Ectodermal cell (in vitro differentiated cells): ENCODE measurements at regions not wholly inside any gene's neighbourhood (a gene's known extent, or its start where the extent isn't known, plus 50 kb on each side); places are given as distances from the start of the nearest gene placed in this dataset.

ENCODE experiments used
- H3K27ac ChIP-seq: 2 replicates; pipeline ENCODE4 v1.7.0; 2013; ENCODE audit warnings: mild to moderate bottlenecking, low read depth, low read length; ENCODE audit not compliant: insufficient read depth, poor library complexity, severe bottlenecking
- H3K27me3 ChIP-seq: 2 replicates; pipeline ENCODE4 v1.7.0; 2013; ENCODE audit warnings: mild to moderate bottlenecking, low read length; ENCODE audit not compliant: insufficient read depth, control insufficient read depth, poor library complexity, severe bottlenecking
- H3K36me3 ChIP-seq: one replicate; pipeline ENCODE4 v1.7.0; 2013; ENCODE audit warnings: low read length; ENCODE audit not compliant: control insufficient read depth, insufficient read depth
- H3K4me1 ChIP-seq: one replicate; pipeline ENCODE4 v1.7.0; 2013; ENCODE audit warnings: low read length; ENCODE audit not compliant: control insufficient read depth, insufficient read depth
- H3K4me3 ChIP-seq: 2 replicates; pipeline ENCODE4 v1.7.0; 2013; ENCODE audit warnings: low read depth, low read length, control low read depth; ENCODE audit not compliant: insufficient read depth
- H3K9me3 ChIP-seq: 2 replicates; pipeline ENCODE4 v1.7.0; 2013; ENCODE audit warnings: mild to moderate bottlenecking, low read length, moderate library complexity; ENCODE audit not compliant: control insufficient read depth
- whole genome bisulfite sequencing, 2 experiments: methylation state at CpG; one replicate each; pipeline ENCODE4 v1.1.7; 2013; ENCODE audit warnings: missing lambda C conversion rate in 2 of 2; 5-methylcytosine and 5-hydroxymethylcytosine counted together

DNA sequence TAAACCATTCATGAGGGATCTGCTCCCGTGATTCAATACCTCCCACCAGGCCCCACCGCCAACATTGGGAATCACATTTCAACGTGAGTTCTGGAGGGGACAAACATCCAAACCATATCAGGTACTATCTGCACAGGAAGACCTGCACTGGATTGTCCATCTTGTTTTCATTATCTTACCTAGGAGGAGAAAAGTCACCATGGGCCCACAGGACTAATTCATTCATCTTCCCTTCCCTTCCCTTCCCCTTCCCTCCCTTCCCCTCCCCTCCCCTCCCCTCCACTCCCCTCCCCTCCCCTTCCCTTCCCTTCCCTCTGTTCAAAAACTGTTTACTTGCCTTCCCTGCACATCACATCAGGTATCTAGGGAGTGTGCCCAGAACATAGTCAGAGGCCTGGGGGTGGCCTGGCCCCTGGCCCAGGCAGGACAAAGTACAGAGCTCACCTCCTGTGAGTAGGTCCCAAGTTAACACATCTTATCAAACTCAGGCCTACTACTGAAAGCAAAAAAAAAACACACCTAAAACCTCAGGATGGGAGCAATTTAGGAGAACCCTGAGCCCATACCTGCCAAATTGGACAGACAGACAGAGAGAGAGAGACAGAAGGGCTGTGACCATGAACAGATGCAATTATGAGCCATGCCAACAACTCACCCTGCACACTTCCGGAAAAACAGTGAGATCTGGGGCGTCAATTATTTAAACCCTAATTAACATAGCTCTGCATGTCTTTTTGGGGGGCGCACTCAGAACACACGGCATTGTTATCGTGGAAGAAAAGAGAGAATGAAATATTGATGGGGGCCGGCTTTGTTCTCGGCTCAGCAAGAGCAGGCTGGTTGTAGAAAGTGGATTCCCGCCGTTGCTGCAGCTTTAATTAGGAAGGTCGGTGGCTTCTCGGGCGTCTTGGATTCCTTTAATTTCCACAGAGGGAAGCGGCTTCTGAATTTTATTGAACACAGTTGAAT, 151.2 kb downstream of the IRX5 start:
- H3K36me3 ChIP-seq, result no peaks in the 10 kb centered on the region
- no peaks in the 10 kb centered on the region for H3K4me1 ChIP-seq
- WGBS, 2 experiments, result 88 to 89% methylated on average over 15 of the region's 16 CpGs
- H3K4me3 ChIP-seq, result no peak overlapping the region
- no peaks in the 10 kb centered on the region for H3K9me3 ChIP-seq
- no peaks in the 10 kb centered on the region for H3K27me3 ChIP-seq
- H3K27ac ChIP-seq, result no peak overlapping the region

DNA sequence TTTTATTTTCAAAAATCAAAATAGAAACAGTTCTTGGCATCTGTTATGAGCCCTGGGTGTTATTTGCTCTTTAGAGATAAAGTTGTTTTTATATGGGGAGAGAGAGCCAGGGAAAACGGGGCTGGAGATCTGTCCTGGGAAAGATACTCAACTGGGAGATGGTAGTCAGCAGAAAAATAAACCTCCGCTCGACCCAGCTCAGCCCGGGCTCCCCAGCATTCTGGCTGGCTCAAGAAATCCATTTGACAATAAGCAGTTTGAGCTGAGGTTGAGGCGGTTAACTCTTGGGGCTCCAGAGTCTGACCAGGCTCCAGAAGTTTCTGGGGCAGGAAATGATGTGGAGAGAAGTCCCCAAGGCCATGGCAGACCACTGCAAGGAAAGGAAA, 151.9 kb downstream of the IRX5 start:
- no peaks in the 10 kb centered on the region for H3K9me3 ChIP-seq
- H3K4me3 ChIP-seq, result no peak overlapping the region
- 92% methylated on average over 5 of the region's 5 CpGs for WGBS, 2 experiments
- H3K27ac ChIP-seq, result no peak overlapping the region
- H3K27me3 ChIP-seq, result no peaks in the 10 kb centered on the region
- H3K4me1 ChIP-seq, result no peaks in the 10 kb centered on the region
- H3K36me3 ChIP-seq, result no peaks in the 10 kb centered on the region

DNA sequence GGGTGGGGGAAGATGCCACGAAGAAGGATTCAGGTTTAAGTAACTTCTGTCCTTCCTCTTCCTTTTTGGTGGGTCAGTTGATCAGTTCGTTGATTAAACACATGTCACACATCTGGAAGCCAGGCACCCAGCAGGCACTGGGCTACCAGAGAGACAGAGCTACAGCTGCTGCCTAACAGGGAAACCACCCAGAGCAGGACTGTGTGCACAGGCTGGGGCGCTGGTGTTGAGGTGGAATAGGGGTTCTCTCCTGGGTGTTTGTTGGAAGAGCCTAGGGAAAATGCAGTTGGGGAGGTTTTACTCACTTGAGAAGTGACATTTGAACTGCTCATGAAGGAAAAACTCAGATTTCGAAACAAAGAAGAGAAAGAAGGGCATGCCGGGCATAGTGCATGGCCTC, 152.4 kb downstream of the IRX5 start:
- no peaks in the 10 kb centered on the region for H3K27me3 ChIP-seq
- H3K27ac ChIP-seq, result no peak overlapping the region
- 92 to 94% methylated on average over 5 of the region's 5 CpGs for WGBS, 2 experiments
- H3K4me1 ChIP-seq, result no peaks in the 10 kb centered on the region
- H3K9me3 ChIP-seq, result no peaks in the 10 kb centered on the region
- H3K36me3 ChIP-seq, result no peaks in the 10 kb centered on the region
- H3K4me3 ChIP-seq, result no peak overlapping the region

DNA sequence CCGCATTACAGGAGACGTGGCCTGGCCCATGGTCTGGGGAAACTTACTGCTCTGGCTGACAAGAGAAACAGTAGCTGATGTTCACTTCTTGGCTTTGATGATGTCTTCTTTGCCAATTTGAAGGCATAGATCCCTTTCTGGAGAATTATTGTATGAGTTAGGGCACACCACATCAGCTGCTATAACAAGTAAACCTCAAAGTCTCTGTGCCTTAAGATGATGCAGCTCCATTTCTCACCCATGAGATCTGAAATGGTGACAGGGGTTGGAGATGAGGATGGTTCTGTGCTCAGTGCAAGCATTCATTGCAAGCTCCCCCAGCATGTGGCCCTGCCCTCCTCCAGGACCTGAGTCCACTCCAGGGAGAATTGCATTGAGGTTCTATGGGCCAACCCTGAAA, 157.4 kb downstream of the IRX5 start:
- Histone ChIP-seq H3K9me3 (no peaks in the 10 kb centered on the region), H3K27me3 (no peaks in the 10 kb centered on the region), H3K4me3 (no peak overlapping the region), H3K27ac (no peak overlapping the region), H3K4me1 (no peaks in the 10 kb centered on the region), H3K36me3 (no peaks in the 10 kb centered on the region)
- 97% methylated on average over 2 of the region's 2 CpGs for WGBS, 2 experiments

DNA sequence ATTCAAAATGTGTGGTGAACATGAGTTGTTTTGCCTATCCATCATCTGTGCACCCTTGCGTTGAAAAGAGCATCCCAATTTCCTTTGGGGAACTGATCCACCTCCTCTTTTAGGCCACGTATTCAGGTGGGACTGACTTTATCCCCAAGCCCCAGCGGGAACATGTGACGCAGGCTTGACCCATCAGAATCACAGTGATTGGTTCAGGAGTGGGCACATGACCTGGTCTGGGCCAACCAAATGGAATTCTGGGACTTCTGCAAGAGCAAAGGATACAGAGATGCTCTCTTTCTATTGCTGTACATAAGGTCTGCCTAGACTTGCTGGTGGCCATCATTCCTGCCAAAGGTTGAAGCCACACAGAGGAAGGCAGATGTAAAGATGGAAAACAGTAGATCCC, 158.9 kb downstream of the IRX5 start:
- H3K4me1 ChIP-seq, result no peaks in the 10 kb centered on the region
- no peak overlapping the region for H3K27ac ChIP-seq
- no peaks in the 10 kb centered on the region for H3K9me3 ChIP-seq
- no peak overlapping the region for H3K4me3 ChIP-seq
- 93 to 95% methylated on average over 4 of the region's 4 CpGs for WGBS, 2 experiments
- H3K27me3 ChIP-seq, result no peaks in the 10 kb centered on the region
- no peaks in the 10 kb centered on the region for H3K36me3 ChIP-seq

DNA sequence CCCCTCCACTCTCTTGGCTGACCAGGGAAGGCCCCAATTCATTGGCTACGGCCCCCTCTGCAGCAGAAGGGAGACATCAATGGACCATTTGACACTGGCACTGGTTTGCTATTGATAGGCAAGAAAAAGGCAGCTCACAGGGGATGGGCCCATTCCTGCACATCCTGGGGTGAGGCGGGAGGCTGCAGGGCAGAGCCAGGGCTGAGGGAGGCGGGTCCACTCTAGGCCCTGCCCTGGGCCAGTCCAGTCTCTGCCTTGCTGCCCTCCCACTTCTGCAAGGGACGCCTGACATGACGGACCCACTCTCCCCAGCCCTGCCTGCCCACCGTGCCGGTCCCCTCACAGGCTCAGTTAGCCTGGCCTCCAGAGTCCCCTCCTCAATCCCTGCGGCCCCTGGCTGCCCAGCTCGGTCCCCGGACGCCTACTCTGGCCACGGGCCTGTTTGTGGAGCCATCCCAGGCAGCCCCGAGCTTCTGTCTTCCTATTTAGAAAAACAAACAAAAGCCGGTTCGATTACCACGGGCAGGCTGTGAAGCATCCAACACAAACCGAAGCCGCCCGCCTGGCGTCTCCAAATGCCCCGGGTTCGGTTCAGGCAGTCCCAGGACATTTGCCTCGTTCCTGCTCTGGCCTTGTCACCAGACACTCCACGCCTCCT, 160.7 kb downstream of the IRX5 start:
- 91 to 92% methylated on average over 24 of the region's 24 CpGs for WGBS, 2 experiments
- Histone ChIP-seq H3K27me3 (no peaks in the 10 kb centered on the region), H3K27ac (no peak overlapping the region), H3K9me3 (no peaks in the 10 kb centered on the region), H3K4me1 (no peaks in the 10 kb centered on the region), H3K36me3 (no peaks in the 10 kb centered on the region), H3K4me3 (no peak overlapping the region)

DNA sequence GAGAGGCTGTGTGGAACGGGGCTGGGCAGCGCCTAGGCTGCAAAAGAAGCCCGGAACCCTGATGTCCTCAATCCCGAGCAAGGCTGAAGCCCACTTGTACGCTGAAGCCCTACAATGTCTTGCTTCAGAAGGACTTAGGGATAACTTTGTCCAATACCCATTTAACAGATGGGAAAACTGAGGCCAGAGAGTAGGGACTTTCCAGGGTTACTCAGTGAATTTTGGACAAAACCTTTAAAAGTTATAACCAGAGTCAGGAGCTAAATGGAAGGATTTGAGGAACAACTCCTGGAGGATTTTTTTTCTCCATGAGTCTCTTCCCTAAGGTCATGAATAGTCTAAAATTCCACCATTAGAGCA, 161.2 kb downstream of the IRX5 start:
- H3K27ac ChIP-seq, result no peak overlapping the region
- no peaks in the 10 kb centered on the region for H3K9me3 ChIP-seq
- H3K4me3 ChIP-seq, result no peak overlapping the region
- no peaks in the 10 kb centered on the region for H3K36me3 ChIP-seq
- no peaks in the 10 kb centered on the region for H3K27me3 ChIP-seq
- 93 to 94% methylated on average over 5 of the region's 5 CpGs for WGBS, 2 experiments
- H3K4me1 ChIP-seq, result no peaks in the 10 kb centered on the region

DNA sequence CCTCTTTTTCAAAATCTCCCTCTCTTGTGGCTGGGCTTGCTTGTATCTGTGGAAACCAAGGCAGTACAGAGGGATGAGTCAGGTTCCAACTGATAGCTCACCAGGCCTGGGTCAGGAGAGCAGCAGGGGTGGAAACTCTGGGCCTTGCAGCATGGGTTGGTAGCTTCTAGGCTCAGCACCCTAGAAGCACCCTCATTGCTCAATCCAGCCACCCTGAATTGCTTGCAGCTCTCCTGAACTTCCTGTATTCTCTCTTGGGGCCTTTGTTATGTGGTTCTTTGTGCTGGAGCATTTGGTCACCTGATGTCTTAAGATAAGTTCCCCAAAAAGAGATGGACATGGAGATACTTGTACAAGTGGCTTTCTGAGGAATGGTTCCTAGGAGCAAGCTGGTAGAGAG, 169.4 kb downstream of the IRX5 start:
- H3K4me1 ChIP-seq, result no peaks in the 10 kb centered on the region
- no peak overlapping the region for H3K27ac ChIP-seq
- no peak overlapping the region for H3K4me3 ChIP-seq
- no peaks in the 10 kb centered on the region for H3K36me3 ChIP-seq
- H3K9me3 ChIP-seq, result no peaks in the 10 kb centered on the region
- no peaks in the 10 kb centered on the region for H3K27me3 ChIP-seq

DNA sequence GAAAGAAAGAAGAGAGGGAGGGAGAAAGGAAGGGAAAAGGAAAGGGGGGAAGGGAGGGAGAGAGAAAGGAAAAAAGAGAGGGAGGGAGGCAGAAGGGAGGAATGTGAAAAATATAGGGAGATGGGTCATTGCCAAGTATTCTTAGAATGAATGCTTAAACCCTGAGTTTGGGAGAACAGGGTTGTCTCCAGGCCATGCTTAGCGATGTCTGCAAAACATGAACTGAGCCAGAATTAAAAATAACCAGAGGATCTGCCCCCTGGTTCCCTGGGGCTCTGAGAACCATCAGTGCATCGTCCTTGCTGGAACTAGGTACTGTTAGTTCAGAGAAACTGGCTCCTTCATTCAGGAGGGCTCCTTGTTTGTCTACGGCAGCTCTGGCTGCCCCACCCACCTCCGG, 170.4 kb downstream of the IRX5 start:
- H3K27me3 ChIP-seq, result no peaks in the 10 kb centered on the region
- no peak overlapping the region for H3K27ac ChIP-seq
- H3K4me3 ChIP-seq, result no peak overlapping the region
- H3K9me3 ChIP-seq, result no peaks in the 10 kb centered on the region
- 87 to 94% methylated on average over 4 of the region's 4 CpGs for WGBS, 2 experiments
- H3K4me1 ChIP-seq, result no peaks in the 10 kb centered on the region
- H3K36me3 ChIP-seq, result no peaks in the 10 kb centered on the region

DNA sequence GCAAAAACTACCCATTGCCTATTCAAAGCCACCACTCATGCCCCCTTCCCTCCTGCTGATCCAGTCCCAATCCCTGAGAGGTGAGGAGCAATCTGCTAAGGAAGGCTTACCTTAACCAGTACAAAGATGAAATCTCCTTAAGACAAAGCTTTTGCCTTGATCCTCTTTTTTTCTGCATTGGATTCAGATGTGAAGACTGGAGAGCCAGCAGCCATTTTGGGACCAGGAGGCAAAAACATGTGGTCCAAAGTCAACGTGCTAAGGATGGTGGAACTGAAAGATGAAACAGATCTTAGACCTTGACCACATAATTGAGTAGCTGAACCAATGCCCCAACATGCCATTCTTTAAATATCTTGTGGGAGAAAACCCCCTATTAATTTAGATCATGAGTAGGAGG, 171.4 kb downstream of the IRX5 start:
- H3K4me1 ChIP-seq, result no peaks in the 10 kb centered on the region
- WGBS, 2 experiments, result 94 to 100% methylated on average over 1 of the region's 1 CpG
- H3K36me3 ChIP-seq, result no peaks in the 10 kb centered on the region
- H3K27me3 ChIP-seq, result no peaks in the 10 kb centered on the region
- H3K9me3 ChIP-seq, result no peaks in the 10 kb centered on the region
- H3K4me3 ChIP-seq, result no peak overlapping the region
- H3K27ac ChIP-seq, result no peak overlapping the region
